ENCODE measurements at regions not wholly inside any gene's neighbourhood (a gene's known extent, or its start where the extent isn't known, plus 50 kb on each side); places are given as distances from the start of the nearest gene placed in this dataset.

GRCh38 chr5:155996123-155996522 is 330.8 kb upstream of the SGCD start:
- no peak for DNase-seq

DNA sequence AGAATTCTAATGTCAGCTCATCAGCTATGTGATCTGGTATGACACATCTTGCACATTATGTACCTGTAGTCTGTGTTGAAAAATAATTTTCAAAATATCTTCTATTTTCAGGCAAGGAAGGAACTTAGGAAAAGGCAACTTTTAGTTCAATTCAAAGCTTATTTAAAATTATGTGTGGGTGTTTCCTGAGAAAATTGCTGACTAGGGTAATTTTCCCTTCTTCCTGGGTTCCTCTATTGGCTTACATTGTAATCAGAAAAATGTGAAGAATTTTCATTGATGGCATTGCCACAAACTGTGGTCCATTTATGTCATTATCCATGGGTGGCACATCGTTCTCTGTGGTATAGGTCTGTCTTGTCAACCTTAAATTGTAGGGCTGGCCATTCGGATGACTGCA is 328.7 kb upstream of the SGCD start:
- no peak for DNase-seq

DNA sequence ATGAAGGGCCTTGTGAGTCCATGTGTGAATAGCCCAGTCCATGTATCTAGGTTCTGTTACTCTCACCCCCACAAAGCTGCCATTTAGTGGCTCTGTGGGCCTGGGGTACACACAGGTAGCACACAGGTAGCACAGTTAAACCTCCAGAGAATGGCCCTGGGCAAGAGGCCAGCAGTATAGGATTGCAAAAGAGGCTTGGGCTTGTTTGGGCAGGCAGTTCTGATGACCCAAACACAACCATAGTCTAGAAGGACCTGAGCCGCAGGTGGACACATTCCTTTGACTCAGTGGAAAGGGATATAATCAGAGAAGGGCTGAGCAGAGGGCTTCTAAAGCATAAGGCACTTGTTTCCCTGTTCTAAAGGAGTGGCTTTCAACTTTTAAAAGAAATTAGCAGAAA is 326.8 kb upstream of the SGCD start:
- no peak for DNase-seq

DNA sequence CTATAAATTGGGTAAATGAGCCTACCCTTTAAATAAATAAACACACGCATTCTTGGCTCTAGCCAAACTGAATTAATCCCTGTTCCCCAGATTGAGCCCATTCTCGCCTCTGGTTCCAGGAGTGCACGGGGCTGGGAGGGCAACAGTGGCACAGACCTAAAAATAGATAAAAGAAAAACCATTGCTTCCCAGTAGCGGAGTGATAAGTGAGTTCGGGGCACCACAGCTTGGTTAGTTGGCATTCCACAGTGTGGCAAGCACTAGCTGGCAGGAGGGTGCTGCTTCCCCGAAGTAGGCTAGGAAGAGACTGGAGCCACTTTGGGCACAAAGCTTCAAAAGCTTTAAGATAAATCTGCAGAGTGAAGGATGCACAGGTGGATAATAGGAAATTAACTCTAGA is 322.2 kb upstream of the SGCD start:
- DNase-seq, result no peak

- DNase-seq, result no peak
Measured at GRCh38 chr5:156006026-156006647, 320.8 kb upstream of the SGCD start.

DNA sequence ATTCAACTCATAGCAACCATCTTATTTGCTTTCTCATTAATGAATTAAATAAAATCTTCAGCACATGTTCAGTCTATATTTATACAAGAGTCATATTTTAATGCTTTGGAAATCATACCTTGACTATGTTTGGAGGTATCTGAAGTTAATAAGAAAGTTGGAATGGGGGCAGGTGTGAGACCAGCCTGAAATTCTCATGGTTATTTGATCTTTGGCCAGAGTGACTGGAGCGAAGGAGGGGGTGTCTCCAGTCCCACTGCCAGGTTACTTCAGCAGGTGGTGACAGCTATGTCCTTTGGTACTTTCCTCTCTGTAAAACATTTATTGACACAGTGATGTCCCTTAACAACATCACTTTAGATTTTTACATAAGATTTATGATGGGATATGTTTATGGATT is 318.1 kb upstream of the SGCD start:
- no peak for DNase-seq

GRCh38 chr5:156009583-156009982 is 317.4 kb upstream of the SGCD start:
- no peak for DNase-seq

DNA sequence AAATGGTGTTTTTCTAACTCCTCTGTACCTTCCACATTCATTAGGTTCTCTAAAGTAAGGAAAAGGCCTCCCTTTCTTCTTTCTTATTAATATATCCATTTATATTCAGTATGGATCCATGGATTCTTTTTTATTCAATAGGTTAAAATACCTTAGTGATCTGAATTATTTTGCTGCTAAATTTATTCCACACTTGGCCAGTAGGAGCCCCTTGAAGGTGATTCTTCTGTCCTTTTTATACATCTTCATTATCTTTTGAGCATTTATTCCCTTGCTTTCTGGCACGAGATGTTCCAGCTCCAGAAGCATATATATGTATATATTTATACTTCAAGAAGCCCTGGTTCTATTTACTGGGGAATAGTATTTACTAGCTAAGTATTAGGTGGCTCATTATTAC is 311.8 kb upstream of the SGCD start:
- DNase-seq, result no peak

GRCh38 chr5:156019130-156019529 is 307.8 kb upstream of the SGCD start:
- DNase-seq, result no peak

DNA sequence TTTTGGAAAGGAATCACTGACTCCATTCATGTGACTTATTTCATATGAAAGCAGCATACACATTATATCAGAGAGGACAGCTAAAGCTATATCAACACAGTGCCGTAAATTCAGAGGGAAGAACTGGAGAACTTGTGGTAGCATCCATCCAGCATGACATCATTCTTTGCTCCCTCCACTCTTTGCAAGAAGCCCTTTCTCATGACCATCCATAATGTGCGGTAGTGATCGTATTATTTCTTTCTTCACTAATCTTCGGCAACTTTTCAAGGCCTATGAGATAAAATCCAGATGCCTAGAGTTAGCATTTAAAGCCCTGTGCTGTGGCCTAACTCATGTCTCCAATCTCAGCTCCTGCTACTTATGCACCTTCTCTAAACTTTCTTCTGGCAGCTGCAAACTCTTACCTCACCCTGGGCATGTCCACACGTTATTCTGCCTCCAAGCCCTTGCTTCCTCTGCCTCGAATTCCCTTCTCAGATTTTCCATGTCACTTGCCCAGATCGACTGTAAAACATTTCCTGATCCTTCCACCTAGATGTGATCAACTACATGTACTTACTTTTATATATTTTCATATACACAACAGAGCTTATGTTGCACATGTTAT is 307.3 kb upstream of the SGCD start:
- DNase-seq, result no peak

GRCh38 chr5:156020647-156021046 is 306.3 kb upstream of the SGCD start:
- no peak for DNase-seq

GRCh38 chr5:156021866-156022265 is 305.1 kb upstream of the SGCD start:
- DNase-seq, result no peak

DNA sequence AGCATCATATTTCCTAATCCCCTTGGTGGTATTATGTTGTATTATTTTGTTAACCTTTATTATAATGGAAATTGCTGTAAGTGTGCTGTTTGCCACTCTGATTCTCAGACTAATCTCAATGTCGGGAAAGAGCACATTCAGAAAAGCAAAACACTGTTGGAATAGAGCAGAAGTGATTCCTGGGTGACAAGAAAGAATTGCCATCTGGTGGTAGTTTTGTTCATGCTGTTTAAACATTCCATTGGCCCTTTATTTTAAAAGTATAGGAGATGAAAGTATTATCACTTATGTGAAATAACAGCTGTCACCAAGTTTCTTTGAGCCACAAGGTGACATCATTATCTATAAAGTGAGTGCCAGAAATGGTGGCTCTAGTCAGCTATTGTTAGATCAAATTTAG is 301.3 kb upstream of the SGCD start:
- no peak for DNase-seq

GRCh38 chr5:156031181-156031580 is 295.8 kb upstream of the SGCD start:
- DNase-seq, result no peak

GRCh38 chr5:156036640-156037039 is 290.3 kb upstream of the SGCD start:
- DNase-seq, result no peak

DNA sequence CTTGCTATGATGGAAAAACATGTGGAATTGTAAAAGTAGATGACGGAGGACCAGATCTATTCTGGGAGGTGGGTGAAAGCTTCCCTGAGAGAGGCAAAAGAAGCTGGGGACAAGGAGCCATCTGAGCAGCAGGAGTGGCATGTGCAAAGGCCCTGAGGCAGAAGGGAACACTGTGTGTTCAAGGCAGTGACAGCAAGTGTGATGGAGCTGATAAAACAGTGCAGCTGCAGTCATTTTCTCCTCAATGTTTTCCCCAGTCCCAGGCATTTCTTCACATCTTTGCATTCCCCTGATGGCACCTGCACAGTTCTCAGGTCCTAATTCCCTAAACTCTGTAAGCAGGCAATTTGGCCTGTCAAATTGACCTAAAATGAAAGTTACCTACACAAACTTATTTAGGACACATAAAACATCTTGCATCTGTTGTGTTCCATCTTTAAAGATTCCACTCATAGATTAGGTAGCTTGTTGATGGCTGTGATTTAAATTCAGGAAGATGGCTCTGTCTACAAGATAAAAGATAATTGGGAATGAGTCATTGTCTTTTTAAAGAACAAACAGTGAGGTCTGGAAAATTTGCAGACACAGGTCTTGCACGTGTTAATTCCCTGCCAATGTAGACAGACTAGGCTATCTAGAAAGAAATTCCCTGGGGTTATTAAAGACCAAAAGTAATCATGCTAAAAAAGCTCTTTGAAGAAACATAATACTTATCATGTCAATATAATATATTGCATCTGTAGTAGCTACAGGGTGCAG is 289.6 kb upstream of the SGCD start:
- DNase-seq, result no peak

DNA sequence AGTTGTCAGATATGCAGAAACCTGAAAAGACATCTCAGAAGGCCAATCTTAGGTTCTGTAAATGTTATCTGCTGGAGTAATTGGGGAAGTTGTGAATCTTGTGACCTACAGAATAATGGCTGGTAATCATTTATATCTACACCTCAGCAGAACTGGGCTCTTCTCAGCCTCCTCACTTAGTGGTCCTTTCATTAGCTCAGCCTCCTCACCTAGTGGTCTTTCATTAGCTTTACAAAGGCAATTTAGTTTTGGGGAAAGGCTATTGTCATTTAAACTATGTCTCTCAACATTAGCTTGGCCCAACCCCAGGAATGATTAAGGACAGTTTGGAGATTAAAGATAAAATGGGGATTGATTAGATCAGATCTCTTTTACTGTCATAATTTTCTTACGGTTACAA is 284.2 kb upstream of the SGCD start:
- DNase-seq, result no peak

DNA sequence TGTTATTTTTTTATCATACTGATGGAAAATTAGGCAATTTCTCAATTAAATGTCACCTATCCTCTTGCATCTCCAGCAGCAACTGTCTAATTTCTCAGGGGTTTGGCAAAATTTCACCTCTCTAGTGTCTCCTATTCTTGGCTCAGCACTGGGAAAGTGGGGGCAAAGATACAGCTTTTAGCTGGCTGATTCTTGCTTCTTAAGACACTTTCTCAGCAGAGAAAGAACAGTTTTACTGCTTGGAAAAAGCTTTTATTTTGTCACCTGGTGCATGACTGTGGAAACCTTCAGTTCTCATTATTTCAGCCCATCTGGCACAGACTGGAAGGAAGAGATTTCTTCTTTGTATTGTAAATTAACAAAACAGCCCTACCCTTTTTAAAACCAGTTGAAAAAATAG is 283.6 kb upstream of the SGCD start:
- no peak for DNase-seq

GRCh38 chr5:156051972-156052371 is 275.0 kb upstream of the SGCD start:
- no peak for DNase-seq

DNA sequence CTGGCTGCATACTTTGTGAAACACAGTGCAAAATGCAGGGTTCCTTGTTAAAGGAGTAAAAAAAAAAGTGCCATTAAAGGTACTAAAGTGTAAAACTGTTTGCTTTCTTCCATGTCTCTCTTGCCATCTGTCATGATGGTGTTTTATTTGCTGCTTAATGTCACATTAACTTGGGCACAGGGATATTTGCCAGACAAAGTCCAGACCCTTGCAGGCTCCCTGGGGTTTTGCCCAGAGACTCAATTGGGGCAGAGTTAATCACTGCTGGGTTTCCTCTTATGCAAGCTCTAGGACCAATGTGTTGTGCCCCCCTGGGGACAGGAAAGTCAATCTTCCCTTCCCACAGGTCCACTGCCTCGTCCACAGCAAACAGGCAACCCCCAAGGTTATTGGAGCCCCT is 274.3 kb upstream of the SGCD start:
- DNase-seq, result no peak

- no peak for DNase-seq
Measured at GRCh38 chr5:156053056-156053455, 273.9 kb upstream of the SGCD start.

- no peak for DNase-seq
Measured at GRCh38 chr5:156076912-156077311, 250.1 kb upstream of the SGCD start.

DNA sequence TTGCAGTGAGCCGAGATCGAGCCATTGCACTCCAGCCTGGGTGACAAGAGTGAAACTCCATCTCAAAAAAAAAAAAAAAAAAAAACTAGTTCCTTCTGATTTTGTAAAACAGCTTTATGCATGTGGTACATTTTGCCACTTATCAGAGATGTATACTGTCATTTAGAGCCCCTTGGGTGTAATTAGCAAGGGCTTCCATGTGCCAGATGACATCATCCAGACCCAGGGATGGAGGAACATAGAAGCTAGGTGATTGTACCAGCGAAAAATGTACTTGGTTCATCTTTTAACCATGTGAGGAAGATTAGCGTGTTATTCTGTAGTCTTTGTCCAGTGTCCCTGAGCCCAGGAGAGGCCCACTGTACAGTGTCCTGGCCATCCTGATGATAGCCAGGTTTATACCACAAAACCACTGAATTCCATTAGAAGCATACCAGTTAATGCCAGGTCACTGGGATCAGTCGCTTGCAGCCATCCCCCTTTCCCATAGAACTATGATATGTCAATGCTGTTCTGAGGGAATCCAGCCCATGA is 239.3 kb upstream of the SGCD start:
- DNase-seq, result no peak
